Astrocyte (in vitro differentiated cells and primary cell): ENCODE measurements at regions not wholly inside any gene's neighbourhood (a gene's known extent, or its start where the extent isn't known, plus 50 kb on each side); places are given as distances from the start of the nearest gene placed in this dataset.
"Not testable (repeated sequence)": the region's sequence is repeated elsewhere in the genome, so short reads cannot be mapped to it uniquely, and the experiment has no call there.

Experiments used
- DNase-seq: peaks from one replicate; pipeline ENCODE4 v3.0.0-alpha.2; 2010; ENCODE audit warnings: low read depth
- FAIRE-seq: peaks from 2 replicates; lab custom pipeline; 2011; peaks lifted over from hg19 to GRCh38; lab: Jason Lieb, UNC
- H2AFZ ChIP-seq: 2 replicates; pipeline ENCODE4 v1.6.0; 2012; ENCODE audit warnings: low read depth, low read length, inconsistent platforms
- H3K27ac ChIP-seq: 2 replicates; pipeline ENCODE4 v1.5.1; 2011; ENCODE audit warnings: low read depth, low read length, inconsistent platforms
- H3K27me3 ChIP-seq: 2 replicates; pipeline ENCODE4 v1.6.0; 2011; ENCODE audit warnings: low read length, inconsistent platforms; ENCODE audit not compliant: insufficient read depth
- H3K36me3 ChIP-seq: 2 replicates; pipeline ENCODE4 v1.5.1; 2011; ENCODE audit warnings: low read length, inconsistent platforms; ENCODE audit not compliant: insufficient read depth
- H3K4me1 ChIP-seq: 2 replicates; pipeline ENCODE4 v1.5.1; 2011; ENCODE audit warnings: low read length, inconsistent platforms; ENCODE audit not compliant: insufficient read depth
- H3K4me2 ChIP-seq: 2 replicates; pipeline ENCODE4 v1.6.0; 2012; ENCODE audit warnings: low read length, inconsistent platforms
- H3K4me3 ChIP-seq: 2 replicates; pipeline ENCODE4 v1.5.1; 2011; ENCODE audit warnings: low read depth, mild to moderate bottlenecking, low read length, inconsistent platforms; ENCODE audit not compliant: insufficient read depth
- H3K79me2 ChIP-seq: 2 replicates; pipeline ENCODE4 v1.6.0; 2012; ENCODE audit warnings: mild to moderate bottlenecking, low read length, inconsistent platforms; ENCODE audit not compliant: insufficient read depth
- H3K9ac ChIP-seq: 2 replicates; pipeline ENCODE4 v1.6.0; 2012; ENCODE audit warnings: mild to moderate bottlenecking, low read length, inconsistent platforms
- H3K9me3 ChIP-seq: 2 replicates; pipeline ENCODE4 v1.5.1; 2012; ENCODE audit warnings: low read depth, mild to moderate bottlenecking, low read length, inconsistent platforms; ENCODE audit not compliant: insufficient read depth
- H4K20me1 ChIP-seq: 2 replicates; pipeline ENCODE4 v1.6.0; 2012; ENCODE audit warnings: low read length, inconsistent platforms; ENCODE audit not compliant: insufficient read depth
- H3K27ac Mint-ChIP-seq: one replicate; pipeline ENCODE4 v1.8.0; 2021; ENCODE audit warnings: mild to moderate bottlenecking, mixed read lengths; ENCODE audit not compliant: unreplicated experiment
- H3K27me3 Mint-ChIP-seq: one replicate; pipeline ENCODE4 v1.8.0; 2021; ENCODE audit warnings: low read depth, mixed read lengths; ENCODE audit not compliant: unreplicated experiment
- H3K36me3 Mint-ChIP-seq: one replicate; pipeline ENCODE4 v1.8.0; 2021; ENCODE audit warnings: low read depth, mixed read lengths; ENCODE audit not compliant: unreplicated experiment
- H3K4me1 Mint-ChIP-seq: one replicate; pipeline ENCODE4 v1.8.0; 2021; ENCODE audit warnings: low read depth, mixed read lengths; ENCODE audit not compliant: unreplicated experiment
- H3K4me3 Mint-ChIP-seq: one replicate; pipeline ENCODE4 v1.8.0; 2021; ENCODE audit warnings: mild to moderate bottlenecking, moderate library complexity, mixed read lengths; ENCODE audit not compliant: unreplicated experiment
- H3K9me3 Mint-ChIP-seq: one replicate; pipeline ENCODE4 v1.8.0; 2021; ENCODE audit warnings: mild to moderate bottlenecking, mixed read lengths; ENCODE audit not compliant: unreplicated experiment
- CTCF ChIP-seq: IDR thresholded peaks from 2 replicates; pipeline ENCODE4 v1.5.1; 2011; ENCODE audit warnings: low read depth, mild to moderate bottlenecking, inconsistent platforms, low read length, moderate library complexity; ENCODE audit not compliant: insufficient read depth
- EZH2 ChIP-seq: IDR thresholded peaks from 2 replicates; pipeline ENCODE4 v1.6.1; 2012; ENCODE audit warnings: mild to moderate bottlenecking, low read length, inconsistent platforms; ENCODE audit not compliant: insufficient read depth

- Mint-ChIP-seq H3K27me3 (no peaks in the 10 kb centered on the region), H3K4me3 (no peak overlapping the region), H3K36me3 (no peaks in the 10 kb centered on the region), H3K4me1 (no peaks in the 10 kb centered on the region), H3K27ac (no peak overlapping the region), H3K9me3 (peaks cover 16% of the 10 kb centered on the region)
- no peak overlapping the region for H2AFZ ChIP-seq
- H3K9ac ChIP-seq, result no peak overlapping the region
- no peaks in the 10 kb centered on the region for H4K20me1 ChIP-seq
- TF ChIP-seq CTCF, result no peak
- TF ChIP-seq EZH2, result no peak
- H3K4me1 ChIP-seq, result no peaks in the 10 kb centered on the region
- no peak overlapping the region for H3K27ac ChIP-seq
- H3K9me3 ChIP-seq, result peaks cover 8% of the 10 kb centered on the region
- no peak overlapping the region for H3K4me2 ChIP-seq
- DNase-seq (no peak), FAIRE-seq (no peak)
- no peaks in the 10 kb centered on the region for H3K27me3 ChIP-seq
- H3K4me3 ChIP-seq, result no peak overlapping the region
- no peaks in the 10 kb centered on the region for H3K36me3 ChIP-seq
- H3K79me2 ChIP-seq, result no peaks in the 10 kb centered on the region
Measured at GRCh38 chr18:30142248-30142647, 900.3 kb downstream of the DSC3 start.

- not testable (repeated sequence) for H3K27ac ChIP-seq, H3K4me2 ChIP-seq, H3K4me1 Mint-ChIP-seq, DNase-seq, H3K4me3 ChIP-seq, H2AFZ ChIP-seq, H3K27ac Mint-ChIP-seq, H3K4me1 ChIP-seq, H4K20me1 ChIP-seq, H3K36me3 Mint-ChIP-seq, H3K36me3 ChIP-seq, H3K27me3 ChIP-seq, H3K9me3 ChIP-seq, H3K9ac ChIP-seq, H3K27me3 Mint-ChIP-seq, H3K4me3 Mint-ChIP-seq, H3K79me2 ChIP-seq, FAIRE-seq
- H3K9me3 Mint-ChIP-seq, result peaks cover 16% of the 10 kb centered on the region
Measured at GRCh38 chr18:30141506-30141905, 901.0 kb downstream of the DSC3 start.

- H3K27ac ChIP-seq, result no peak overlapping the region
- H3K4me1 Mint-ChIP-seq, result no peaks in the 10 kb centered on the region
- H3K36me3 Mint-ChIP-seq, result no peaks in the 10 kb centered on the region
- H3K9me3 Mint-ChIP-seq, result peaks cover 16% of the 10 kb centered on the region
- H3K9ac ChIP-seq, result no peak overlapping the region
- no peak for FAIRE-seq
- no peak overlapping the region for H3K4me3 Mint-ChIP-seq
- no peak for DNase-seq
- no peaks in the 10 kb centered on the region for H3K79me2 ChIP-seq
- H4K20me1 ChIP-seq, result no peaks in the 10 kb centered on the region
- H3K4me1 ChIP-seq, result no peaks in the 10 kb centered on the region
- no peak overlapping the region for H3K4me3 ChIP-seq
- H2AFZ ChIP-seq, result no peak overlapping the region
- TF ChIP-seq EZH2 (no peak), CTCF (no peak)
- no peak overlapping the region for H3K4me2 ChIP-seq
- H3K36me3 ChIP-seq, result no peaks in the 10 kb centered on the region
- peaks cover 8% of the 10 kb centered on the region for H3K9me3 ChIP-seq
- H3K27me3 Mint-ChIP-seq, result no peaks in the 10 kb centered on the region
- H3K27me3 ChIP-seq, result no peaks in the 10 kb centered on the region
- H3K27ac Mint-ChIP-seq, result no peak overlapping the region
Measured at GRCh38 chr18:30139631-30140287, 902.8 kb downstream of the DSC3 start.
